ENCODE measurements at regions not wholly inside any gene's neighbourhood (a gene's known extent, or its start where the extent isn't known, plus 50 kb on each side); places are given as distances from the start of the nearest gene placed in this dataset.

DNA sequence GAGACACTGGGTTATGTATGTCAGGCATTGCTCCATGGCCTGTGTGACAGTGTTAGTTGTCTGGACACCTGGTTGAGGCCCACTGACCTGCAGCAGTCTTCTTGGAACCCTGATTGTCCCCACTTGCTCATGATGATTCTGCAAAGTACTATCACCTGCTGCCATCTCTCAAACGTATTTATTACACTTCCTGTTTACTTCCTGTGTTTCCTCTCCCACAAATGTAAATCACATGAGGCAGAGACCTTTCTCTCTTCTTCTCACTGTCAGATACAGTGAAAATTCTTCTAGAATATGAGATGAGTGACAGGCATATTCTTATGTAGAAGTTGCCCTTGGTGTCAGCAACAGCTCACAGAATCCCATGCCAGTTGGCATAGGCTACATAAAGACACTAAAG is 186.9 kb upstream of the CNTN1 start:
- Histone ChIP-seq H4K20me1 (ENCODE audit: insufficient read depth, low read length) (no peaks in the 10 kb centered on the region), H2AFZ (ENCODE audit: low read depth, low read length) (no peak overlapping the region), H3K36me3 (ENCODE audit: insufficient read depth, low read length) (no peaks in the 10 kb centered on the region), H3K9ac (ENCODE audit: low read length) (no peak overlapping the region), H3K27ac (ENCODE audit: low read depth, low read length) (no peak overlapping the region), H3K4me2 (ENCODE audit: low read length) (no peak overlapping the region), H3K4me1 (ENCODE audit: insufficient read depth, low read length) (no peaks in the 10 kb centered on the region), H3K4me3 (ENCODE audit: insufficient read depth, low read depth, low read length) (no peak overlapping the region), H3K79me2 (ENCODE audit: insufficient read depth, low read length) (no peaks in the 10 kb centered on the region), H3K27me3 (ENCODE audit: insufficient read depth, low read length) (no peaks in the 10 kb centered on the region), H3K9me3 (ENCODE audit: insufficient read depth, low read depth, low read length) (no peaks in the 10 kb centered on the region)
- Mint-ChIP-seq H3K4me1 (ENCODE audit: low read depth, unreplicated experiment) (no peaks in the 10 kb centered on the region), H3K36me3 (ENCODE audit: low read depth, unreplicated experiment) (peaks cover 2% of the 10 kb centered on the region), H3K27me3 (ENCODE audit: low read depth, unreplicated experiment) (no peaks in the 10 kb centered on the region), H3K9me3 (ENCODE audit: unreplicated experiment) (no peaks in the 10 kb centered on the region), H3K27ac (ENCODE audit: unreplicated experiment) (no peak overlapping the region), H3K4me3 (ENCODE audit: unreplicated experiment) (no peak overlapping the region)
- TF ChIP-seq EZH2 (IDR thresholded peaks at IDR 0.05; ENCODE audit: insufficient read depth, low read length), result no peak
- TF ChIP-seq, protein P1, sequence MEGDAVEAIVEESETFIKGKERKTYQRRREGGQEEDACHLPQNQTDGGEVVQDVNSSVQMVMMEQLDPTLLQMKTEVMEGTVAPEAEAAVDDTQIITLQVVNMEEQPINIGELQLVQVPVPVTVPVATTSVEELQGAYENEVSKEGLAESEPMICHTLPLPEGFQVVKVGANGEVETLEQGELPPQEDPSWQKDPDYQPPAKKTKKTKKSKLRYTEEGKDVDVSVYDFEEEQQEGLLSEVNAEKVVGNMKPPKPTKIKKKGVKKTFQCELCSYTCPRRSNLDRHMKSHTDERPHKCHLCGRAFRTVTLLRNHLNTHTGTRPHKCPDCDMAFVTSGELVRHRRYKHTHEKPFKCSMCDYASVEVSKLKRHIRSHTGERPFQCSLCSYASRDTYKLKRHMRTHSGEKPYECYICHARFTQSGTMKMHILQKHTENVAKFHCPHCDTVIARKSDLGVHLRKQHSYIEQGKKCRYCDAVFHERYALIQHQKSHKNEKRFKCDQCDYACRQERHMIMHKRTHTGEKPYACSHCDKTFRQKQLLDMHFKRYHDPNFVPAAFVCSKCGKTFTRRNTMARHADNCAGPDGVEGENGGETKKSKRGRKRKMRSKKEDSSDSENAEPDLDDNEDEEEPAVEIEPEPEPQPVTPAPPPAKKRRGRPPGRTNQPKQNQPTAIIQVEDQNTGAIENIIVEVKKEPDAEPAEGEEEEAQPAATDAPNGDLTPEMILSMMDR (IDR thresholded peaks at IDR 0.05; ENCODE audit: insufficient read depth, low read depth, low read length), result no peak
- DNase-seq (ENCODE audit: low read depth) (no peak), FAIRE-seq (no peak)

DNA sequence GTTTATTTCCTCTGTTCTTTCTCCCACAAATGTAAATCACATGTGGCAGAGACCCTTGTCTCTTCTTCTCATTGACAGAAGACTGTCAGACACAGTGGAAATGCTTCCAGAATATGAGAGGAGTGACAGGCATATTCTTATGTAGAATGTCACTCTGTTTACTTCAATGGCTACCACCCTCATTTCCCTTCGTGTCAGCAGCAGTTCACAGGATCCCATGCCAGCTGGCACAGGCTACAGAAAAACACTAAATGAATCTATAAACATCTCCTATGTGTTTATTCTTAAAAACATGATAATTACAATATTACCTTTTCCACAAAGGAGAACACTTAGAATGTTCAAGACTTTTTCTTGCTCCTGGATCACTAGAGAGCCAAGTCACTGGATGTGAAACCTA is 183.8 kb upstream of the CNTN1 start:
- H3K27ac Mint-ChIP-seq (ENCODE audit: unreplicated experiment), result no peak overlapping the region
- Histone ChIP-seq H3K9me3 (ENCODE audit: insufficient read depth, low read depth, low read length) (no peaks in the 10 kb centered on the region), H3K4me1 (ENCODE audit: insufficient read depth, low read length) (no peaks in the 10 kb centered on the region), H3K9ac (ENCODE audit: low read length) (no peak overlapping the region), H3K36me3 (ENCODE audit: insufficient read depth, low read length) (no peaks in the 10 kb centered on the region), H3K79me2 (ENCODE audit: insufficient read depth, low read length) (no peaks in the 10 kb centered on the region), H3K27me3 (ENCODE audit: insufficient read depth, low read length) (no peaks in the 10 kb centered on the region), H2AFZ (ENCODE audit: low read depth, low read length) (no peak overlapping the region), H3K4me2 (ENCODE audit: low read length) (no peak overlapping the region), H3K27ac (ENCODE audit: low read depth, low read length) (no peak overlapping the region), H4K20me1 (ENCODE audit: insufficient read depth, low read length) (no peaks in the 10 kb centered on the region), H3K4me3 (ENCODE audit: insufficient read depth, low read depth, low read length) (no peak overlapping the region)
- no peaks in the 10 kb centered on the region for H3K27me3 Mint-ChIP-seq (ENCODE audit: low read depth, unreplicated experiment)
- H3K9me3 Mint-ChIP-seq (ENCODE audit: unreplicated experiment), result no peaks in the 10 kb centered on the region
- H3K4me1 Mint-ChIP-seq (ENCODE audit: low read depth, unreplicated experiment), result no peaks in the 10 kb centered on the region
- H3K36me3 Mint-ChIP-seq (ENCODE audit: low read depth, unreplicated experiment), result no peaks in the 10 kb centered on the region
- FAIRE-seq (no peak), DNase-seq (ENCODE audit: low read depth) (no peak)
- no peak for TF ChIP-seq EZH2 (IDR thresholded peaks at IDR 0.05; ENCODE audit: insufficient read depth, low read length)
- TF ChIP-seq, protein P1 (IDR thresholded peaks at IDR 0.05; ENCODE audit: insufficient read depth, low read depth, low read length), result no peak
- H3K4me3 Mint-ChIP-seq (ENCODE audit: unreplicated experiment), result no peak overlapping the region

DNA sequence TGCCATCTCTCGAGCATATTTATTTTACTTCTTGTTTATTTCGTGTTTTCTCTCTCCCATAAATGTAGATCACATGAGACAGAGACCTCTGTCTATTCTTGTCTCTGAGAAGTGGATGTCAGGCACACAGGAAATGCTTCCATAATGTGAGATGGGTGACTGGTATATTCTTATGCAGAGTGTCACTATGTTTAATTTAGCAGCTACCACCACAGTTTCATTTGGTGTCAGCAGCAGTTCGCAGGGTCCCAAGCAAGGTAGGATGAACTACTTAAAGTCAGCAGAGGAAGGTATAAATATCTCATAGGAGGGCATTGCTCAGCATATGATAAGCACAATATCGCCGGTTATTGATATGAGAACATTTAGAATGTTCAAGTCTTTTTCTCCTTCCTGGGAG is 180.9 kb upstream of the CNTN1 start:
- FAIRE-seq (no peak), DNase-seq (ENCODE audit: low read depth) (no peak)
- H3K9me3 ChIP-seq (ENCODE audit: insufficient read depth, low read depth, low read length), result no peaks in the 10 kb centered on the region
- H3K4me2 ChIP-seq (ENCODE audit: low read length), result no peak overlapping the region
- H2AFZ ChIP-seq (ENCODE audit: low read depth, low read length), result no peak overlapping the region
- H3K9ac ChIP-seq (ENCODE audit: low read length), result no peak overlapping the region
- Mint-ChIP-seq H3K27ac (ENCODE audit: unreplicated experiment) (no peak overlapping the region), H3K9me3 (ENCODE audit: unreplicated experiment) (no peaks in the 10 kb centered on the region), H3K4me3 (ENCODE audit: unreplicated experiment) (no peak overlapping the region), H3K36me3 (ENCODE audit: low read depth, unreplicated experiment) (no peaks in the 10 kb centered on the region), H3K4me1 (ENCODE audit: low read depth, unreplicated experiment) (peaks cover 3% of the 10 kb centered on the region), H3K27me3 (ENCODE audit: low read depth, unreplicated experiment) (no peaks in the 10 kb centered on the region)
- no peaks in the 10 kb centered on the region for H3K27me3 ChIP-seq (ENCODE audit: insufficient read depth, low read length)
- H4K20me1 ChIP-seq (ENCODE audit: insufficient read depth, low read length), result no peaks in the 10 kb centered on the region
- no peak overlapping the region for H3K27ac ChIP-seq (ENCODE audit: low read depth, low read length)
- no peaks in the 10 kb centered on the region for H3K4me1 ChIP-seq (ENCODE audit: insufficient read depth, low read length)
- H3K36me3 ChIP-seq (ENCODE audit: insufficient read depth, low read length), result no peaks in the 10 kb centered on the region
- H3K79me2 ChIP-seq (ENCODE audit: insufficient read depth, low read length), result no peaks in the 10 kb centered on the region
- no peak overlapping the region for H3K4me3 ChIP-seq (ENCODE audit: insufficient read depth, low read depth, low read length)
- TF ChIP-seq EZH2 (IDR thresholded peaks at IDR 0.05; ENCODE audit: insufficient read depth, low read length), result no peak
- TF ChIP-seq, protein P1 (IDR thresholded peaks at IDR 0.05; ENCODE audit: insufficient read depth, low read depth, low read length), result no peak
